Hepatocyte (in vitro differentiated cells): ENCODE measurements at regions not wholly inside any gene's neighbourhood (a gene's known extent, or its start where the extent isn't known, plus 50 kb on each side); places are given as distances from the start of the nearest gene placed in this dataset.

Experiments
- DNase-seq: peaks from one replicate; pipeline ENCODE4 v3.0.0-alpha.2; 2016; ENCODE audit warnings: low spot score
- H2AFZ ChIP-seq: fragments of 200-600 bp; sonication (generic); 2 replicates; pipeline ENCODE4 v1.6.0; 2016; ENCODE audit warnings: antibody characterized with exemption, mild to moderate bottlenecking
- H3K27ac ChIP-seq: fragments of 200-600 bp; sonication (generic); 2 replicates; pipeline ENCODE4 v1.5.1; 2016; ENCODE audit warnings: mild to moderate bottlenecking
- H3K27me3 ChIP-seq: fragments of 200-600 bp; sonication (generic); 2 replicates; pipeline ENCODE4 v1.6.1; 2016
- H3K36me3 ChIP-seq: fragments of 200-600 bp; sonication (generic); replicated peaks from 2 replicates; pipeline ENCODE4 v1.5.1; 2016; ENCODE audit warnings: low read depth; ENCODE audit not compliant: insufficient read depth
- H3K4me1 ChIP-seq: fragments of 200-600 bp; sonication (generic); 2 replicates; pipeline ENCODE4 v1.5.1; 2016; ENCODE audit warnings: mild to moderate bottlenecking, moderate library complexity; ENCODE audit not compliant: insufficient read depth
- H3K4me2 ChIP-seq: fragments of 200-600 bp; sonication (generic); 2 replicates; pipeline ENCODE4 v1.6.0; 2016
- H3K4me3 ChIP-seq: fragments of 200-600 bp; sonication (generic); 2 replicates; pipeline ENCODE4 v1.5.1; 2016; ENCODE audit warnings: mild to moderate bottlenecking
- H3K79me2 ChIP-seq: fragments of 200-600 bp; sonication (generic); 2 replicates; pipeline ENCODE4 v1.6.0; 2017; ENCODE audit warnings: mild to moderate bottlenecking
- H3K9me2 ChIP-seq: fragments of 200-600 bp; sonication (generic); replicated peaks from 2 replicates; pipeline ENCODE4 v1.6.0; 2017; ENCODE audit warnings: mild to moderate bottlenecking; ENCODE audit not compliant: insufficient read depth
- H3K9me3 ChIP-seq: fragments of 200-600 bp; sonication (generic); 2 replicates; pipeline ENCODE4 v1.5.1; 2016; ENCODE audit warnings: low read depth, mild to moderate bottlenecking
- H4K20me1 ChIP-seq: fragments of 200-600 bp; sonication (generic); 2 replicates; pipeline ENCODE4 v1.6.0; 2016; ENCODE audit warnings: mild to moderate bottlenecking; ENCODE audit not compliant: insufficient read depth, poor library complexity, severe bottlenecking
- EZH2 ChIP-seq: fragments of 200-600 bp; sonication (generic); IDR thresholded peaks from 2 replicates; pipeline ENCODE4 v1.6.1; 2016; ENCODE audit warnings: antibody characterized with exemption, mild to moderate bottlenecking, borderline replicate concordance
- EZH2phosphoT487 ChIP-seq: fragments of 200-600 bp; sonication (generic); IDR thresholded peaks from one replicate; pipeline ENCODE4 v1.6.1; 2018; ENCODE audit warnings: antibody characterized with exemption, mild to moderate bottlenecking, low read depth, moderate library complexity; ENCODE audit not compliant: unreplicated experiment, severe bottlenecking
- WGBS: methylation state at CpG from one replicate; pipeline ENCODE4 v1.1.6; 2016; ENCODE audit warnings: low lambda C conversion rate; ENCODE audit errors: missing lambda C conversion rate; 5-methylcytosine and 5-hydroxymethylcytosine counted together
- TF ChIP-seq, protein P1 (sequence below): fragments of 200-600 bp; sonication (generic); IDR thresholded peaks from 2 replicates; pipeline ENCODE4 v1.5.1; 2016; ENCODE audit warnings: antibody characterized with exemption, mild to moderate bottlenecking; ENCODE audit not compliant: poor library complexity

GRCh38 chr3:191781044-191781443 is 320.1 kb downstream of the PYDC2 start:
- Histone ChIP-seq H3K9me3 (no peaks in the 10 kb centered on the region), H3K27me3 (no peaks in the 10 kb centered on the region), H4K20me1 (no peaks in the 10 kb centered on the region), H3K27ac (no peak overlapping the region), H3K4me2 (no peak overlapping the region), H3K4me1 (no peaks in the 10 kb centered on the region), H3K9me2 (no peaks in the 10 kb centered on the region), H3K4me3 (no peak overlapping the region), H3K36me3 (no peaks in the 10 kb centered on the region), H3K79me2 (no peaks in the 10 kb centered on the region), H2AFZ (no peak overlapping the region)
- 69% methylated on average over 4 of the region's 4 CpGs for WGBS
- DNase-seq, result no peak
- no peak for TF ChIP-seq EZH2
- TF ChIP-seq EZH2phosphoT487, result no peak
- TF ChIP-seq, protein P1, sequence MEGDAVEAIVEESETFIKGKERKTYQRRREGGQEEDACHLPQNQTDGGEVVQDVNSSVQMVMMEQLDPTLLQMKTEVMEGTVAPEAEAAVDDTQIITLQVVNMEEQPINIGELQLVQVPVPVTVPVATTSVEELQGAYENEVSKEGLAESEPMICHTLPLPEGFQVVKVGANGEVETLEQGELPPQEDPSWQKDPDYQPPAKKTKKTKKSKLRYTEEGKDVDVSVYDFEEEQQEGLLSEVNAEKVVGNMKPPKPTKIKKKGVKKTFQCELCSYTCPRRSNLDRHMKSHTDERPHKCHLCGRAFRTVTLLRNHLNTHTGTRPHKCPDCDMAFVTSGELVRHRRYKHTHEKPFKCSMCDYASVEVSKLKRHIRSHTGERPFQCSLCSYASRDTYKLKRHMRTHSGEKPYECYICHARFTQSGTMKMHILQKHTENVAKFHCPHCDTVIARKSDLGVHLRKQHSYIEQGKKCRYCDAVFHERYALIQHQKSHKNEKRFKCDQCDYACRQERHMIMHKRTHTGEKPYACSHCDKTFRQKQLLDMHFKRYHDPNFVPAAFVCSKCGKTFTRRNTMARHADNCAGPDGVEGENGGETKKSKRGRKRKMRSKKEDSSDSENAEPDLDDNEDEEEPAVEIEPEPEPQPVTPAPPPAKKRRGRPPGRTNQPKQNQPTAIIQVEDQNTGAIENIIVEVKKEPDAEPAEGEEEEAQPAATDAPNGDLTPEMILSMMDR, result no peak

GRCh38 chr3:191783024-191783423 is 322.1 kb downstream of the PYDC2 start:
- Histone ChIP-seq H2AFZ (no peak overlapping the region), H3K9me2 (no peaks in the 10 kb centered on the region)

DNA sequence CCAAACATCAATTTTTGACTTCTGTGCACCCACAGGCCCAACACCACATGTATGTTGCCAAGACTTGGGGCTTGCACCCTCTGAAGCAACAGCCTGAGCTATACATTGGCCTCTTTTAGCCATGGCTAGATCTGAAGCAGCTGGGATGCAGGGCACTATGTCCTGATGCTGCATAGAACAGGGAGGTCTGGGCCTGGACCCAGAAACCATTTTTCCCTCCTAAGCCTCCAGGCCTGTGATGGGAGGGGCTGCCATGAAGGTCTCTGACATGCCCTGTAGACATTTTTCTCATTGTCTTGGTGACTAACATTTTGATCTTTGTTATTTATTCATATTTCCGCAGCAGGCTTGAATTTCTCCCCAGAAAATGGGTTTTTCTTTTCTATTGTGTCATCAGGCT is 330.0 kb downstream of the PYDC2 start:
- Histone ChIP-seq H3K9me3 (no peaks in the 10 kb centered on the region), H3K4me2 (no peak overlapping the region), H3K4me3 (no peak overlapping the region), H3K27ac (no peak overlapping the region), H3K9me2 (no peaks in the 10 kb centered on the region), H3K27me3 (no peaks in the 10 kb centered on the region), H3K79me2 (no peaks in the 10 kb centered on the region), H4K20me1 (no peaks in the 10 kb centered on the region), H2AFZ (no peak overlapping the region), H3K36me3 (no peaks in the 10 kb centered on the region), H3K4me1 (no peaks in the 10 kb centered on the region)
- TF ChIP-seq EZH2 (no peak), EZH2phosphoT487 (no peak)
- TF ChIP-seq, protein P1, result no peak
- no peak for DNase-seq
- 86% methylated on average over 1 of the region's 1 CpG for WGBS

More at GRCh38 chr3:191783024-191783423, 322.1 kb downstream of the PYDC2 start:
- Histone ChIP-seq H3K79me2 (no peaks in the 10 kb centered on the region), H3K27me3 (no peaks in the 10 kb centered on the region), H3K27ac (no peak overlapping the region), H3K4me1 (no peaks in the 10 kb centered on the region), H3K36me3 (no peaks in the 10 kb centered on the region), H3K4me2 (no peak overlapping the region), H3K4me3 (no peak overlapping the region), H3K9me3 (no peaks in the 10 kb centered on the region), H4K20me1 (no peaks in the 10 kb centered on the region)
- no peak for DNase-seq
- TF ChIP-seq, protein P1, result no peak
- TF ChIP-seq EZH2phosphoT487, result no peak
- no peak for TF ChIP-seq EZH2

DNA sequence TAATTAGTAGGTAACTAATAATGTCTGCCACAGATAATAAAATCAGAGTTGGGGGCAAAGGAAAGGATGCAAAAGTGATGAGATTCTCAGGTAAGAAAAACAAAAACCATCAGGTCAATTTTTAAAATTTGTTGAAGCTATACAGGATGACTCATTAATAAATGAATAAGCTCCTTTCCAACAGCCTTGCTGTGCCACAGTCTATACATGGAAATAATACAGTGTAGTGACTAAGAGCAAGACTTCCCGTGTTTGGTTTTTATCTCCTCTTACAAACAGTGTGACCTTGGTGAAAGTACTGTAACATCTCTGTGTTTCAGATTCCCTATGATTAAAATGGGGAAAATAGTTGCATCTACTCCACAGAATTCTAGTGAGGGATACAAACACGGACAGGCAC is 331.6 kb downstream of the PYDC2 start:
- Histone ChIP-seq H3K9me2 (no peaks in the 10 kb centered on the region), H3K9me3 (no peaks in the 10 kb centered on the region), H3K79me2 (no peaks in the 10 kb centered on the region), H3K27ac (no peak overlapping the region), H3K4me2 (no peak overlapping the region), H3K27me3 (no peaks in the 10 kb centered on the region), H3K4me3 (no peak overlapping the region), H3K36me3 (no peaks in the 10 kb centered on the region), H3K4me1 (no peaks in the 10 kb centered on the region), H4K20me1 (no peaks in the 10 kb centered on the region), H2AFZ (no peak overlapping the region)
- TF ChIP-seq EZH2 (no peak), EZH2phosphoT487 (no peak)
- TF ChIP-seq, protein P1, result no peak
- no peak for DNase-seq
- 72% methylated on average over 2 of the region's 2 CpGs for WGBS
